GM23338 (cell line): ENCODE measurements at regions not wholly inside any gene's neighbourhood (a gene's known extent, or its start where the extent isn't known, plus 50 kb on each side); places are given as distances from the start of the nearest gene placed in this dataset.

Source experiments
- ATAC-seq: fragments of 200-7000 bp; cut with Tn5 transposase; 3 replicates; pipeline ENCODE4 v1.9.1; 2020
- DNase-seq: peaks from one replicate; pipeline ENCODE4 v3.0.0-alpha.2; 2015; ENCODE audit warnings: low spot score
- H2AFZ ChIP-seq: fragments of 200-600 bp; sonication (generic); 2 replicates; pipeline ENCODE4 v1.8.0; 2016; ENCODE audit warnings: antibody characterized with exemption, mild to moderate bottlenecking, moderate library complexity
- H3F3A ChIP-seq: fragments of 200-600 bp; sonication (generic); replicated peaks from 2 replicates; pipeline ENCODE4 v1.8.0; 2017; ENCODE audit warnings: antibody characterized with exemption, mixed run types, low read depth
- H3K27ac ChIP-seq: fragments of 200-600 bp; sonication (generic); 2 replicates; pipeline ENCODE4 v1.6.1; 2016; ENCODE audit warnings: low read depth
- H3K27me3 ChIP-seq: fragments of 200-600 bp; sonication (generic); 2 replicates; pipeline ENCODE4 v1.8.0; 2016; ENCODE audit warnings: mild to moderate bottlenecking, mixed run types, moderate library complexity; ENCODE audit not compliant: insufficient read depth
- H3K36me3 ChIP-seq: fragments of 200-600 bp; sonication (generic); 2 replicates; pipeline ENCODE4 v1.8.0; 2016; ENCODE audit warnings: mild to moderate bottlenecking; ENCODE audit not compliant: insufficient read depth
- H3K4me1 ChIP-seq: fragments of 200-600 bp; sonication (generic); 2 replicates; pipeline ENCODE4 v1.8.0; 2016; ENCODE audit warnings: mild to moderate bottlenecking, moderate library complexity; ENCODE audit not compliant: insufficient read depth
- H3K4me2 ChIP-seq: fragments of 200-600 bp; sonication (generic); 2 replicates; pipeline ENCODE4 v1.7.1; 2017; ENCODE audit warnings: mixed run types
- H3K4me3 ChIP-seq: fragments of 200-600 bp; sonication (generic); 2 replicates; pipeline ENCODE4 v1.6.1; 2016; ENCODE audit warnings: mixed run types
- H3K79me2 ChIP-seq: fragments of 200-600 bp; sonication (generic); replicated peaks from 2 replicates; pipeline ENCODE4 v1.8.0; 2017; ENCODE audit warnings: mild to moderate bottlenecking; ENCODE audit not compliant: insufficient read depth
- H3K9me2 ChIP-seq: fragments of 200-600 bp; sonication (generic); 2 replicates; pipeline ENCODE4 v1.8.0; 2017; ENCODE audit not compliant: insufficient read depth
- H4K20me1 ChIP-seq: fragments of 200-600 bp; sonication (generic); replicated peaks from 2 replicates; pipeline ENCODE4 v1.8.0; 2017; ENCODE audit warnings: mild to moderate bottlenecking; ENCODE audit not compliant: insufficient read depth
- H3K27ac Mint-ChIP-seq: 2 replicates; pipeline ENCODE4 v1.8.0; 2020; ENCODE audit warnings: inconsistent platforms, mild to moderate bottlenecking, moderate library complexity, mixed read lengths
- H3K27me3 Mint-ChIP-seq: 3 replicates; pipeline ENCODE4 v1.8.0; 2022; ENCODE audit warnings: low read depth, mild to moderate bottlenecking, moderate library complexity, mixed read lengths, inconsistent platforms; ENCODE audit not compliant: insufficient read depth, poor library complexity
- H3K36me3 Mint-ChIP-seq: 3 replicates; pipeline ENCODE4 v1.8.0; 2021; ENCODE audit warnings: low read depth, mild to moderate bottlenecking, inconsistent platforms, moderate library complexity, mixed read lengths
- H3K4me1 Mint-ChIP-seq: 3 replicates; pipeline ENCODE4 v1.8.0; 2020; ENCODE audit warnings: mild to moderate bottlenecking, inconsistent platforms, mixed read lengths
- H3K4me3 Mint-ChIP-seq: 3 replicates; pipeline ENCODE4 v1.8.0; 2021; ENCODE audit warnings: moderate library complexity, mild to moderate bottlenecking, inconsistent platforms, mixed read lengths
- H3K9me3 Mint-ChIP-seq: 3 replicates; pipeline ENCODE4 v1.8.0; 2020; ENCODE audit warnings: moderate library complexity, mild to moderate bottlenecking, inconsistent platforms, mixed read lengths
- ETS1 ChIP-seq: IDR thresholded peaks from 2 replicates; pipeline ENCODE4 v1.6.1; 2016; ENCODE audit warnings: antibody characterized with exemption
- JUNB ChIP-seq: IDR thresholded peaks from one replicate; pipeline ENCODE4 v1.6.1; 2016; ENCODE audit warnings: antibody characterized with exemption; ENCODE audit not compliant: unreplicated experiment
- NANOG ChIP-seq: IDR thresholded peaks from 2 replicates; pipeline ENCODE4 v1.6.1; 2016; ENCODE audit warnings: antibody characterized with exemption, borderline replicate concordance
- POLR2AphosphoS5 ChIP-seq: IDR thresholded peaks from 2 replicates; pipeline ENCODE4 v1.6.1; 2016; ENCODE audit warnings: antibody characterized with exemption, low read depth
- STAT1 ChIP-seq: IDR thresholded peaks from one replicate; pipeline ENCODE4 v1.6.1; 2016; ENCODE audit warnings: antibody characterized with exemption; ENCODE audit not compliant: unreplicated experiment
- ZNF114 ChIP-seq: fragments of 250-450 bp; sonication (Bioruptor Pico); IDR thresholded peaks from 2 replicates; pipeline ENCODE4 v1.5.0; 2020; ENCODE audit warnings: mild to moderate bottlenecking, moderate library complexity
- TF ChIP-seq, protein P1 (sequence below): fragments of 250-450 bp; sonication (Bioruptor Pico); IDR thresholded peaks from 2 replicates; pipeline ENCODE4 v1.5.0; 2020; ENCODE audit warnings: mild to moderate bottlenecking, moderate library complexity
- TF ChIP-seq, protein P2 (sequence below): IDR thresholded peaks from one replicate; pipeline ENCODE4 v1.6.1; 2018; ENCODE audit warnings: antibody characterized with exemption; ENCODE audit not compliant: unreplicated experiment

- Histone ChIP-seq H3K4me2 (no peak overlapping the region), H3K27ac (no peak overlapping the region), H3K4me3 (no peak overlapping the region), H3K27me3 (no peaks in the 10 kb centered on the region), H3K4me1 (no peaks in the 10 kb centered on the region; the same call in 1 of the 2 replicates), H4K20me1 (no peaks in the 10 kb centered on the region), H3F3A (no peaks in the 10 kb centered on the region), H3K36me3 (no peaks in the 10 kb centered on the region), H3K9me2 (peaks cover 7% of the 10 kb centered on the region; the same call in 1 of the 2 replicates), H3K79me2 (no peaks in the 10 kb centered on the region), H2AFZ (no peak overlapping the region)
- TF ChIP-seq POLR2AphosphoS5 (no peak), ETS1 (no peak), JUNB (no peak), NANOG (no peak), STAT1 (no peak), ZNF114 (no peak)
- TF ChIP-seq, protein P1, sequence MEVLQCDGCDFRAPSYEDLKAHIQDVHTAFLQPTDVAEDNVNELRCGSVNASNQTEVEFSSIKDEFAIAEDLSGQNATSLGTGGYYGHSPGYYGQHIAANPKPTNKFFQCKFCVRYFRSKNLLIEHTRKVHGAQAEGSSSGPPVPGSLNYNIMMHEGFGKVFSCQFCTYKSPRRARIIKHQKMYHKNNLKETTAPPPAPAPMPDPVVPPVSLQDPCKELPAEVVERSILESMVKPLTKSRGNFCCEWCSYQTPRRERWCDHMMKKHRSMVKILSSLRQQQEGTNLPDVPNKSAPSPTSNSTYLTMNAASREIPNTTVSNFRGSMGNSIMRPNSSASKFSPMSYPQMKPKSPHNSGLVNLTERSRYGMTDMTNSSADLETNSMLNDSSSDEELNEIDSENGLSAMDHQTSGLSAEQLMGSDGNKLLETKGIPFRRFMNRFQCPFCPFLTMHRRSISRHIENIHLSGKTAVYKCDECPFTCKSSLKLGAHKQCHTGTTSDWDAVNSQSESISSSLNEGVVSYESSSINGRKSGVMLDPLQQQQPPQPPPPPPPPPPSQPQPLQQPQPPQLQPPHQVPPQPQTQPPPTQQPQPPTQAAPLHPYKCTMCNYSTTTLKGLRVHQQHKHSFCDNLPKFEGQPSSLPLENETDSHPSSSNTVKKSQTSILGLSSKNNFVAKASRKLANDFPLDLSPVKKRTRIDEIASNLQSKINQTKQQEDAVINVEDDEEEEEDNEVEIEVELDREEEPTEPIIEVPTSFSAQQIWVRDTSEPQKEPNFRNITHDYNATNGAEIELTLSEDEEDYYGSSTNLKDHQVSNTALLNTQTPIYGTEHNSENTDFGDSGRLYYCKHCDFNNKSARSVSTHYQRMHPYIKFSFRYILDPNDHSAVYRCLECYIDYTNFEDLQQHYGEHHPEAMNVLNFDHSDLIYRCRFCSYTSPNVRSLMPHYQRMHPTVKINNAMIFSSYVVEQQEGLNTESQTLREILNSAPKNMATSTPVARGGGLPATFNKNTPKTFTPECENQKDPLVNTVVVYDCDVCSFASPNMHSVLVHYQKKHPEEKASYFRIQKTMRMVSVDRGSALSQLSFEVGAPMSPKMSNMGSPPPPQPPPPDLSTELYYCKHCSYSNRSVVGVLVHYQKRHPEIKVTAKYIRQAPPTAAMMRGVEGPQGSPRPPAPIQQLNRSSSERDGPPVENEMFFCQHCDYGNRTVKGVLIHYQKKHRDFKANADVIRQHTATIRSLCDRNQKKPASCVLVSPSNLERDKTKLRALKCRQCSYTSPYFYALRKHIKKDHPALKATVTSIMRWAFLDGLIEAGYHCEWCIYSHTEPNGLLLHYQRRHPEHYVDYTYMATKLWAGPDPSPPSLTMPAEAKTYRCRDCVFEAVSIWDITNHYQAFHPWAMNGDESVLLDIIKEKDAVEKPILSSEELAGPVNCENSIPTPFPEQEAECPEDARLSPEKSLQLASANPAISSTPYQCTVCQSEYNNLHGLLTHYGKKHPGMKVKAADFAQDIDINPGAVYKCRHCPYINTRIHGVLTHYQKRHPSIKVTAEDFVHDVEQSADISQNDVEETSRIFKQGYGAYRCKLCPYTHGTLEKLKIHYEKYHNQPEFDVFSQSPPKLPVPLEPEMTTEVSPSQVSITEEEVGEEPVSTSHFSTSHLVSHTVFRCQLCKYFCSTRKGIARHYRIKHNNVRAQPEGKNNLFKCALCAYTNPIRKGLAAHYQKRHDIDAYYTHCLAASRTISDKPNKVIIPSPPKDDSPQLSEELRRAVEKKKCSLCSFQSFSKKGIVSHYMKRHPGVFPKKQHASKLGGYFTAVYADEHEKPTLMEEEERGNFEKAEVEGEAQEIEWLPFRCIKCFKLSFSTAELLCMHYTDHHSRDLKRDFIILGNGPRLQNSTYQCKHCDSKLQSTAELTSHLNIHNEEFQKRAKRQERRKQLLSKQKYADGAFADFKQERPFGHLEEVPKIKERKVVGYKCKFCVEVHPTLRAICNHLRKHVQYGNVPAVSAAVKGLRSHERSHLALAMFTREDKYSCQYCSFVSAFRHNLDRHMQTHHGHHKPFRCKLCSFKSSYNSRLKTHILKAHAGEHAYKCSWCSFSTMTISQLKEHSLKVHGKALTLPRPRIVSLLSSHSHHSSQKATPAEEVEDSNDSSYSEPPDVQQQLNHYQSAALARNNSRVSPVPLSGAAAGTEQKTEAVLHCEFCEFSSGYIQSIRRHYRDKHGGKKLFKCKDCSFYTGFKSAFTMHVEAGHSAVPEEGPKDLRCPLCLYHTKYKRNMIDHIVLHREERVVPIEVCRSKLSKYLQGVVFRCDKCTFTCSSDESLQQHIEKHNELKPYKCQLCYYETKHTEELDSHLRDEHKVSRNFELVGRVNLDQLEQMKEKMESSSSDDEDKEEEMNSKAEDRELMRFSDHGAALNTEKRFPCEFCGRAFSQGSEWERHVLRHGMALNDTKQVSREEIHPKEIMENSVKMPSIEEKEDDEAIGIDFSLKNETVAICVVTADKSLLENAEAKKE = no peak
- TF ChIP-seq, protein P2, sequence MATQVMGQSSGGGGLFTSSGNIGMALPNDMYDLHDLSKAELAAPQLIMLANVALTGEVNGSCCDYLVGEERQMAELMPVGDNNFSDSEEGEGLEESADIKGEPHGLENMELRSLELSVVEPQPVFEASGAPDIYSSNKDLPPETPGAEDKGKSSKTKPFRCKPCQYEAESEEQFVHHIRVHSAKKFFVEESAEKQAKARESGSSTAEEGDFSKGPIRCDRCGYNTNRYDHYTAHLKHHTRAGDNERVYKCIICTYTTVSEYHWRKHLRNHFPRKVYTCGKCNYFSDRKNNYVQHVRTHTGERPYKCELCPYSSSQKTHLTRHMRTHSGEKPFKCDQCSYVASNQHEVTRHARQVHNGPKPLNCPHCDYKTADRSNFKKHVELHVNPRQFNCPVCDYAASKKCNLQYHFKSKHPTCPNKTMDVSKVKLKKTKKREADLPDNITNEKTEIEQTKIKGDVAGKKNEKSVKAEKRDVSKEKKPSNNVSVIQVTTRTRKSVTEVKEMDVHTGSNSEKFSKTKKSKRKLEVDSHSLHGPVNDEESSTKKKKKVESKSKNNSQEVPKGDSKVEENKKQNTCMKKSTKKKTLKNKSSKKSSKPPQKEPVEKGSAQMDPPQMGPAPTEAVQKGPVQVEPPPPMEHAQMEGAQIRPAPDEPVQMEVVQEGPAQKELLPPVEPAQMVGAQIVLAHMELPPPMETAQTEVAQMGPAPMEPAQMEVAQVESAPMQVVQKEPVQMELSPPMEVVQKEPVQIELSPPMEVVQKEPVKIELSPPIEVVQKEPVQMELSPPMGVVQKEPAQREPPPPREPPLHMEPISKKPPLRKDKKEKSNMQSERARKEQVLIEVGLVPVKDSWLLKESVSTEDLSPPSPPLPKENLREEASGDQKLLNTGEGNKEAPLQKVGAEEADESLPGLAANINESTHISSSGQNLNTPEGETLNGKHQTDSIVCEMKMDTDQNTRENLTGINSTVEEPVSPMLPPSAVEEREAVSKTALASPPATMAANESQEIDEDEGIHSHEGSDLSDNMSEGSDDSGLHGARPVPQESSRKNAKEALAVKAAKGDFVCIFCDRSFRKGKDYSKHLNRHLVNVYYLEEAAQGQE = no peak
- Mint-ChIP-seq H3K36me3 (peaks cover 5% of the 10 kb centered on the region), H3K9me3 (peaks cover 9% of the 10 kb centered on the region; the same call in 2 of the 3 replicates), H3K27me3 (no peaks in the 10 kb centered on the region), H3K27ac (no peak overlapping the region), H3K4me1 (peaks cover 6% of the 10 kb centered on the region; the same call in 2 of the 3 replicates), H3K4me3 (no peak overlapping the region)
- ATAC-seq (no peak), DNase-seq (no peak)
These were observed 769.9 kb downstream of the QKI start for GRCh38 chr6:164184410-164184809.
